Panc1 (cell line): ENCODE measurements at regions not wholly inside any gene's neighbourhood (a gene's known extent, or its start where the extent isn't known, plus 50 kb on each side); places are given as distances from the start of the nearest gene placed in this dataset.

ENCODE experiments used
- ATAC-seq: fragments of 200-7000 bp; cut with Tn5 transposase; 2 replicates; pipeline ENCODE4 v1.9.1; 2020; ENCODE audit warnings: mild to moderate bottlenecking, moderate library complexity
- BruUV-seq: library from RNA; stranded (reverse); fragments of 400-500 nt; replicated peaks from 2 replicates; lab custom pipeline; 2021; lab: Mats Ljungman, UMichigan
- CTCF ChIA-PET: fragments of 300-600 bp; sonication (Branson Sonifier 250); formaldehyde crosslinking; loops from one replicate; lab custom pipeline; 2022; ENCODE audit warnings: antibody characterized with exemption; lab: Charles Lee
- POLR2A ChIA-PET: fragments of 300-600 bp; sonication (Branson Sonifier 250); formaldehyde crosslinking; loops from one replicate; lab custom pipeline; 2022; ENCODE audit warnings: antibody characterized with exemption; lab: Charles Lee
- DNase-seq: peaks from one replicate; pipeline ENCODE4 v3.0.0-alpha.2; 2010; ENCODE audit warnings: low read depth, low spot score
- H3K27ac ChIP-seq: 2 replicates; pipeline ENCODE4 v1.5.1; 2011; ENCODE audit warnings: mild to moderate bottlenecking, low read length, inconsistent platforms
- H3K27me3 ChIP-seq: fragments of 200-500 bp; sonication (Bioruptor generic); 2 replicates; pipeline ENCODE4 v1.6.0; 2014; ENCODE audit warnings: low read length, inconsistent platforms; ENCODE audit not compliant: control insufficient read depth, insufficient read depth
- H3K36me3 ChIP-seq: fragments of 200-500 bp; sonication (Bioruptor generic); 2 replicates; pipeline ENCODE4 v1.5.1; 2014; ENCODE audit warnings: inconsistent platforms, mild to moderate bottlenecking, low read length, moderate library complexity; ENCODE audit not compliant: control insufficient read depth, insufficient read depth
- H3K4me1 ChIP-seq: 2 replicates; pipeline ENCODE4 v1.5.1; 2011; ENCODE audit warnings: inconsistent platforms, mild to moderate bottlenecking, low read length, moderate library complexity; ENCODE audit not compliant: control insufficient read depth, insufficient read depth
- H3K4me3 ChIP-seq, 2 experiments: 2 replicates each; pipeline ENCODE4 v1.5.1; 2011 to 2012; ENCODE audit warnings: low read depth in 2 of 2, low read length in 2 of 2, mild to moderate bottlenecking in 2 of 2, inconsistent platforms in 1 of 2, moderate library complexity in 1 of 2
- H3K9me3 ChIP-seq: fragments of 200-500 bp; sonication (Bioruptor generic); 2 replicates; pipeline ENCODE4 v1.5.1; 2014; ENCODE audit warnings: low read depth, mild to moderate bottlenecking, inconsistent platforms, low read length, moderate library complexity; ENCODE audit not compliant: control insufficient read depth, insufficient read depth
- CTCF ChIP-seq: fragments of 450-650 bp; IDR thresholded peaks from 2 replicates; pipeline ENCODE4 v1.5.1; 2017; ENCODE audit warnings: mild to moderate bottlenecking
- POLR2AphosphoS5 ChIP-seq: IDR thresholded peaks from 2 replicates; pipeline ENCODE4 v1.6.1; 2012; ENCODE audit warnings: mild to moderate bottlenecking, low read depth, low read length, moderate library complexity
- REST ChIP-seq, 2 experiments: IDR thresholded peaks; 2 replicates each; pipeline ENCODE4 v1.6.1; 2011 to 2012; ENCODE audit warnings: low read depth in 2 of 2, control low read depth in 1 of 2, low read length in 1 of 2, mild to moderate bottlenecking in 1 of 2, moderate library complexity in 1 of 2; ENCODE audit not compliant: insufficient read depth in 1 of 2
- SIN3A ChIP-seq: IDR thresholded peaks from 2 replicates; pipeline ENCODE4 v1.6.1; 2012; ENCODE audit warnings: low read depth, mild to moderate bottlenecking, low read length, moderate library complexity, borderline replicate concordance; ENCODE audit not compliant: insufficient read depth
- TCF7L2 ChIP-seq: IDR thresholded peaks from 2 replicates; pipeline ENCODE4 v1.6.1; 2011; ENCODE audit warnings: mild to moderate bottlenecking, low read depth, low read length, inconsistent platforms
- in situ Hi-C: cut with HindIII; loops from 2 replicates; pipeline ENCODE4 v1.10.0; 2016; ENCODE audit warnings: low sequenced_read_pairs, low pct_unique_long_range_greater_than_20kb
- intact Hi-C: fragments of 100-400 bp; cut with micrococcal nuclease; formaldehyde crosslinking; loops from one replicate; pipeline ENCODE4 v1.10.0; 2022; ENCODE audit not compliant: unreplicated experiment

GRCh38 chr2:239743206-239743605 is 281.9 kb downstream of the NDUFA10 start:
- Histone ChIP-seq H3K27ac (no peak overlapping the region), H3K27me3 (peaks cover 10% of the 10 kb centered on the region; the same call in 1 of the 2 replicates), H3K4me1 (no peaks in the 10 kb centered on the region), H3K9me3 (no peaks in the 10 kb centered on the region), H3K36me3 (no peaks in the 10 kb centered on the region), H3K4me3 (no peak overlapping the region)
- DNase-seq (no peak), ATAC-seq (no peak)
- POLR2A ChIA-PET, result no interaction called here
- intact Hi-C loops (no loop called here), in situ Hi-C loops (no loop called here)
- CTCF ChIA-PET, result no interaction called here
- TF ChIP-seq REST (IDR thresholded peaks at IDR 0.05; ENCODE audit: insufficient read depth in 1 of 2, low read depth in 2 of 2, low read length in 1 of 2) (no peak), TCF7L2 (no peak), POLR2AphosphoS5 (no peak), SIN3A (no peak), CTCF (no peak)
- BruUV-seq, result no TSS peak

GRCh38 chr2:239742377-239742776 is 282.8 kb downstream of the NDUFA10 start:
- Histone ChIP-seq H3K4me1 (no peaks in the 10 kb centered on the region), H3K4me3 (no peak overlapping the region), H3K27me3 (peaks cover 10% of the 10 kb centered on the region; the same call in 1 of the 2 replicates), H3K27ac (no peak overlapping the region), H3K36me3 (no peaks in the 10 kb centered on the region), H3K9me3 (no peaks in the 10 kb centered on the region)
- DNase-seq, result no peak
- CTCF ChIA-PET, result no interaction called here
- TF ChIP-seq CTCF, result no peak
- TF ChIP-seq POLR2AphosphoS5, result no peak
- TF ChIP-seq SIN3A, result no peak
- no peak for TF ChIP-seq TCF7L2
- no peak for TF ChIP-seq REST (IDR thresholded peaks at IDR 0.05; ENCODE audit: insufficient read depth in 1 of 2, low read depth in 2 of 2, low read length in 1 of 2)
- in situ Hi-C loops, result no loop called here
- intact Hi-C loops, result no loop called here
- no TSS peak for BruUV-seq
- ATAC-seq, result no peak
- POLR2A ChIA-PET, result no interaction called here
